ENCODE measurements at regions not wholly inside any gene's neighbourhood (a gene's known extent, or its start where the extent isn't known, plus 50 kb on each side); places are given as distances from the start of the nearest gene placed in this dataset.
"Not testable (repeated sequence)": the region's sequence is repeated elsewhere in the genome, so short reads cannot be mapped to it uniquely, and the experiment has no call there.

DNA sequence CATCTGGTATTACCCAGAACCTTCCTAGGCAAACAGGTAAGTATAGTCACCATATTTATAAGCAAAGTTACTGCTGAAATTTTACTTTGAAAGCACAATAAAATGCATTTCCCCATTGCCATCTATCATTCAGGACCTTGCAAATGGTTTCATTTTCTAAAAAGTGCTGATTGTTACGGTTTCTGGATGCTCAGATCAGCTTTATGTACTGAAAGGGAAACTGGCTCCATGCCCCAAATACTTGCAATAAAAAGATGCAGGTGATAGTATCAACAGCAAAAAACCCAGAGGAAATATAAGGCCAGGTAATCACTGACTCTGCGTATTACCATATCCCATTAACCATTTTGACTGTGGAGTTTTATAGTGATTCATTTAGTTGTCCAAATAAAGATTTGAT lies 1150.7 kb upstream of the CRIM1 start:
- in situ Hi-C loops (cut with MboI; ENCODE audit: low sequenced_read_pairs): no loop called here

DNA sequence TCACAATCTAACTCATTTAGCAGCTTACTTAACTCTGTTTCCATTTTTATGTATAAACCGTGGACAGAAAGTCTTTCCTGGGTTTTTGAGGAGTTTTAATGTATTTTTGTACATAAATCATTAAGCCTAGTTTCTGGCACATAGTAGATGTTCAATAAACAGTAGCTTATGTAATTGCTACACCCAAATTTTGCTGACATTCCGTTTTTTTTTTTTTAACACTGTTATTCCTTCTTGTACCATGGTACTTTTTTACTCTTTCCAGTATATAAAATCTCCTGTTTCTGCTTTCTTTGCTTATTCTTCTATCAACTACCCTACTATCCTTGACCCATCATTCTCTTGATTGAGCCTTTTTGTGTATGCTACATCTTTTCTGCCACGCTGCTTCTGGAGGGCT lies 1151.3 kb upstream of the CRIM1 start:
- in situ Hi-C loops (cut with MboI; ENCODE audit: low sequenced_read_pairs): no loop called here

GRCh38 chr2:35199298-35199697 lies 1156.3 kb upstream of the CRIM1 start:
- in situ Hi-C loops (cut with MboI; ENCODE audit: low sequenced_read_pairs): no loop called here

GRCh38 chr2:35185861-35186412 lies 1169.6 kb upstream of the CRIM1 start:
- in situ Hi-C loops (cut with MboI; ENCODE audit: low sequenced_read_pairs): no loop called here

GRCh38 chr2:35184471-35184870 lies 1171.1 kb upstream of the CRIM1 start:
- in situ Hi-C loops (cut with MboI; ENCODE audit: low sequenced_read_pairs): no loop called here

DNA sequence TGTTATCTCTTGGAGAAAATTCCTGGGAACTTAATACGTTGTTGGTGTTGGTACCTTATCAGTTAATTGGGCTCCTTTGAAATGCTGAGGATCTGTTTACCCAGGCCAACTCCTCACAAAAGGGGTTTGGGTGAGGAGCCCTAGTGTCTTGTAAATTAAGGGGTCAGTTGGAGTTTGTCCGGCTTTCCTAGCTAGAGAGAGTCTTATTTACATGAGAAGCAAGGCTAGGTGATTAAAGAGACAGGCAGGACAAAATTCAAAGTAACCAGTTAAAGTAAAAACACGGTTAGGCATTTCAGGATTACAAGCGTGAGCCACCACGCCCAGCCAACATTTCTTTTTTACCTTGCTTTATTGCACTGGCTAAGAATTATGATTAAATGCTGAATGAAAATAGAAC lies 1178.9 kb upstream of the CRIM1 start:
- in situ Hi-C loops (cut with MboI; ENCODE audit: low sequenced_read_pairs): not testable (repeated sequence)

DNA sequence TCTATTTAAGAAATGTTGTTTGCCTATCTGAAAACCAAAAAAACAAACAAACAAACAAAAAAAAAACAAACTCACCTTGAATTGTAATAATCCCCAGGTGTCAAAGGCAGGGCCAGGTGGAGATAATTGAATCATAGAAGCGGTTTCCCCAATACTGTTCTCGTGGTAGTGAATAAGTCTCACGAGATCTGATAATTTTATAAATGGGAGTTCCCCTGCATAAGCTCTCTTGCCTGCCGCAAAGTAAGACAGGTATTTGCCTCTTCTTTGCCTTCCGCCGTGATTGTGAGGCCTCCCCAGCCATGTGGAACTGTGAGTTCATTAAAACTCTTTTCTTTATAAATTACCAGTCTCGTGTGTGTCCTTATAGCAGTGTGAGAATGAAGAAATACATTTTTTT lies 1180.7 kb upstream of the CRIM1 start:
- in situ Hi-C loops (cut with MboI; ENCODE audit: low sequenced_read_pairs): no loop called here

DNA sequence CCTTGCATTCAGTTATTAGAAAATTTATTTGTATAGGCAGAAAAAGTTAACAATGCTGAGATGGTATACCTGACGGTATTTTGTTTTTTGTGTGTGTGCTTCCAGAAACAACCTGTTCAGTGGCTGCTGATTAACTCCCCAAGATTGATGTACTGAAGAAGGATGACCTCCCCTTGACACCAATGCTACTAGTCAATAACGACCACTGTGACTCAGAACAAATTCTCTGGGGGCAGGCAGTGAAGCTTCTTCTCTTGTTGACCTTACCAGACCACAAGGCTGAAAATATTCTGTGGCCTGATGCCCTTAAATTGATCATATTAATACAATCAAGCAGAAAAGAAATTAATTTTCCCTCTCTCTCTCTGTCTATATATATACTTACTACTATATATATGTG lies 1182.9 kb upstream of the CRIM1 start:
- in situ Hi-C loops (cut with MboI; ENCODE audit: low sequenced_read_pairs): no loop called here

GRCh38 chr2:35168351-35168750 lies 1187.2 kb upstream of the CRIM1 start:
- in situ Hi-C loops (cut with MboI; ENCODE audit: low sequenced_read_pairs): no loop called here

DNA sequence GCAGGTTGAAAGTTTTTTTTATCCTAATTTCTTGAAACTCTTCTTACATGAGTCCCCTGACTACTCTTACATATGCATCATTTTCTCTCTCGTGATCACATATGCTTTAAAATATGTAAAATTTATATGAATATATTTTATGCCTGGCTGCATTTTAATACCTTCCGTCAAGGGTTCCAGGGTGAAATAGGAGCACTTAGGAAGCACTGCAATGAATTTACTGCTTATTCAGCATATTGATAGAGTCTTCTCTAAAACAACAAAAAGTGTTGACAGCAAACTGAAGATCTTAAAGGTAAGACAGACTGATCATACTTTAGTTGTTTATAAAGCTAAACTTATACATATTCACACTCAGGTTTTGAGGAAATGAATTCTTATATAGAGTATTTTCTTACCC lies 1191.6 kb upstream of the CRIM1 start:
- in situ Hi-C loops (cut with MboI; ENCODE audit: low sequenced_read_pairs): no loop called here

- in situ Hi-C loops (cut with MboI; ENCODE audit: low sequenced_read_pairs): no loop called here
Observed at GRCh38 chr2:35160871-35161270, 1194.7 kb upstream of the CRIM1 start.

- in situ Hi-C loops (cut with MboI; ENCODE audit: low sequenced_read_pairs): no loop called here
Observed at GRCh38 chr2:35125871-35126270, 1229.7 kb upstream of the CRIM1 start.

- in situ Hi-C loops (cut with MboI; ENCODE audit: low sequenced_read_pairs): no loop called here
Observed at GRCh38 chr2:35125278-35125677, 1230.3 kb upstream of the CRIM1 start.

- in situ Hi-C loops (cut with MboI; ENCODE audit: low sequenced_read_pairs): no loop called here
Observed at GRCh38 chr2:35116151-35116550, 1239.4 kb upstream of the CRIM1 start.

GRCh38 chr2:35114765-35115164 lies 1240.8 kb upstream of the CRIM1 start:
- in situ Hi-C loops (cut with MboI; ENCODE audit: low sequenced_read_pairs): no loop called here

GRCh38 chr2:35112367-35112766 lies 1243.2 kb upstream of the CRIM1 start:
- in situ Hi-C loops (cut with MboI; ENCODE audit: low sequenced_read_pairs): not testable (repeated sequence)

GRCh38 chr2:35104309-35104708 lies 1251.3 kb upstream of the CRIM1 start:
- in situ Hi-C loops (cut with MboI; ENCODE audit: low sequenced_read_pairs): no loop called here

GRCh38 chr2:35099342-35099741 lies 1256.2 kb upstream of the CRIM1 start:
- in situ Hi-C loops (cut with MboI; ENCODE audit: low sequenced_read_pairs): no loop called here

- in situ Hi-C loops (cut with MboI; ENCODE audit: low sequenced_read_pairs): no loop called here
Observed at GRCh38 chr2:35082072-35082471, 1273.5 kb upstream of the CRIM1 start.

- in situ Hi-C loops (cut with MboI; ENCODE audit: low sequenced_read_pairs): no loop called here
Observed at GRCh38 chr2:35081622-35082015, 1274.0 kb upstream of the CRIM1 start.

DNA sequence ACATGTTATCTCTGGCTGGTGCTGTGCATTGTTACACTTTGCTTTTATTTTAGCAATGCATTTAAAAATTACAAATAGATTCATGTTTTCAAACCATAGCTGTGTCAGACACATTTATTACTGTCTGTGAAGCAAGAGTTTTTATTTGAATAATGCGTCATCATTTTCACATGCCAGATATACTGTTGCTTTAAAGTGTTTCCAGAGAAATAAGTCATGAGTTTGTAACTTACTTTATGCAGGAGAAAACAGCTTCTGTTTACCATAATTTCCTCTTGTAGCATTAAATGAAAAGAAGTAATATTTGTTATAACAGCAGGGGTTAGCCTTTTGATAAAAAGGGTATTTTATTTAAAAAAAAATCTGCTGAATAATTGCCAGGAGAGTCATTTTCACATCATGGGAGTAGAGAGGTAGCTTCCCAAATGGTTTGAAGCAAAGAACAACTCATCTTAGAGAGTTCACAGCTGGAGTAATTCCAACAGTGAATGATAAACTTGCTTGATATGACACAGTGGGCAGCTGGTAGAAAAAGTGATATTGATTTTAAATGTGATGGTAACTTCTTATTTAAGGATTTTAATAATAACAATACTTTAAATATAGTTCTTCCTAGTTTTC lies 1274.5 kb upstream of the CRIM1 start:
- in situ Hi-C loops (cut with MboI; ENCODE audit: low sequenced_read_pairs): no loop called here

- in situ Hi-C loops (cut with MboI; ENCODE audit: low sequenced_read_pairs): no loop called here
Observed at GRCh38 chr2:35080231-35080910, 1275.2 kb upstream of the CRIM1 start.

DNA sequence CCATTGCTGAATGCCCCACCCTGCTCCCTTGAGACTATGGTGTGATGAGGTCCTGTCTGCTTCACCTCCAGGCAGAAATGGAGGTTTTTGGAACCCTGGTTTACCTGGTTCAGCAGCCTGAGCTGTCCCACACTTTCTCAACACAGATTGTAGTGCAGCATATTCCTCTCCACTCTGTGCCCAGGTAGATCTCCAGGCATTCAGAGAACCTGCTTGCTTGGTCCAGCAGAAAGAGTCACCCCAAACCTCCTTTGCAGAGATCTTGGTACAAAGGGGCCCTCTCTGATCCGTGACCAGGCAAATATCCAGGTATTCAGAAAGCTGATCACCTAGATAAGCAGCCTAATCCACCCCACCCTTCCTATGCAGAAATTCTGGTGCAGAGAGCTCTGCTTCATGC lies 1288.2 kb upstream of the CRIM1 start:
- in situ Hi-C loops (cut with MboI; ENCODE audit: low sequenced_read_pairs): no loop called here
